Activated B cell treated with CpG ODN at 0.5 μM for 24 hours (primary cell): ENCODE measurements at regions not wholly inside any gene's neighbourhood (a gene's known extent, or its start where the extent isn't known, plus 50 kb on each side); places are given as distances from the start of the nearest gene placed in this dataset.

Experiments used
- ATAC-seq: fragments of 200-7000 bp; cut with Tn5 transposase; one replicate; pipeline ENCODE4 v1.10.0; 2021; ENCODE audit warnings: low read depth, mild to moderate bottlenecking, moderate library complexity
- CTCF ChIA-PET: fragments of 350-600 bp; sonication (Branson Sonifier 250); formaldehyde crosslinking; loops from one replicate; lab custom pipeline; 2021; ENCODE audit warnings: antibody characterized with exemption; lab: Charles Lee
- POLR2A ChIA-PET: fragments of 350-600 bp; sonication (Branson Sonifier 250); formaldehyde crosslinking; loops from one replicate; lab custom pipeline; 2021; ENCODE audit warnings: antibody characterized with exemption; lab: Charles Lee
- DNase-seq: peaks from one replicate; pipeline ENCODE4 v3.0.0; 2022
- H3K27ac Mint-ChIP-seq: one replicate; pipeline ENCODE4 v1.8.0; 2020; ENCODE audit warnings: mixed read lengths
- H3K27me3 Mint-ChIP-seq: one replicate; pipeline ENCODE4 v1.8.0; 2021; ENCODE audit warnings: mixed read lengths
- H3K36me3 Mint-ChIP-seq: one replicate; pipeline ENCODE4 v1.8.0; 2021; ENCODE audit warnings: low read depth, mixed read lengths
- H3K4me1 Mint-ChIP-seq: one replicate; pipeline ENCODE4 v1.8.0; 2021; ENCODE audit warnings: mixed read lengths
- H3K4me3 Mint-ChIP-seq: one replicate; pipeline ENCODE4 v1.8.0; 2020; ENCODE audit warnings: mild to moderate bottlenecking, mixed read lengths
- H3K9me3 Mint-ChIP-seq: one replicate; pipeline ENCODE4 v1.8.0; 2020; ENCODE audit warnings: mixed read lengths
- intact Hi-C: fragments of 100-400 bp; cut with micrococcal nuclease; formaldehyde crosslinking; loops from one replicate; pipeline ENCODE4 v1.15.1; 2024
- TF ChIP-seq, protein P1 (sequence below): fragments of 200-600 bp; IDR thresholded peaks from one replicate; pipeline ENCODE4 v1.8.0; 2022; ENCODE audit warnings: antibody characterized with exemption, mild to moderate bottlenecking

DNA sequence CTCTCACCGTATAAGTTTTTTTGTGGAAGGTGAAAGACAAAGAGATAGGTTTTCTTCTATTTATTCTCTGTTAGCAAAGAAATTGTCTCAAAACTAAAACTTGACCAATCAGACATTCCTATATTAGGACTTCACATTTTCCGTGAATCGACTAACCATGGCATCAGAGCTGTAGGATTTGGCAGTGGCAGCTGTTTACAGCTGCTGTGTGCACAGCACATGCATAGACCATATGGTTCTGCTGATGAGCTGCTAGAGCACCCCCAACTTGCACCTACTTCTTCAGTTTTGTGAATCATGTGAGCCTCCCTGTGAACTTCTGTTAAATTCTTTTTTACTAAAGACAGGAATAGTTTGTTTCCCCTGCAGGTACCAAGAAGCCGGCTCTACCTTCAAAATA is 157.9 kb downstream of the RFX6 start:
- POLR2A ChIA-PET, result no interaction called here
- Mint-ChIP-seq H3K9me3 (no peaks in the 10 kb centered on the region), H3K36me3 (no peaks in the 10 kb centered on the region), H3K27ac (no peak overlapping the region), H3K4me1 (no peaks in the 10 kb centered on the region), H3K4me3 (no peak overlapping the region), H3K27me3 (no peaks in the 10 kb centered on the region)
- ATAC-seq (no peak), DNase-seq (no peak)
- intact Hi-C loops, result no loop called here
- CTCF ChIA-PET, result no interaction called here
- TF ChIP-seq, protein P1, sequence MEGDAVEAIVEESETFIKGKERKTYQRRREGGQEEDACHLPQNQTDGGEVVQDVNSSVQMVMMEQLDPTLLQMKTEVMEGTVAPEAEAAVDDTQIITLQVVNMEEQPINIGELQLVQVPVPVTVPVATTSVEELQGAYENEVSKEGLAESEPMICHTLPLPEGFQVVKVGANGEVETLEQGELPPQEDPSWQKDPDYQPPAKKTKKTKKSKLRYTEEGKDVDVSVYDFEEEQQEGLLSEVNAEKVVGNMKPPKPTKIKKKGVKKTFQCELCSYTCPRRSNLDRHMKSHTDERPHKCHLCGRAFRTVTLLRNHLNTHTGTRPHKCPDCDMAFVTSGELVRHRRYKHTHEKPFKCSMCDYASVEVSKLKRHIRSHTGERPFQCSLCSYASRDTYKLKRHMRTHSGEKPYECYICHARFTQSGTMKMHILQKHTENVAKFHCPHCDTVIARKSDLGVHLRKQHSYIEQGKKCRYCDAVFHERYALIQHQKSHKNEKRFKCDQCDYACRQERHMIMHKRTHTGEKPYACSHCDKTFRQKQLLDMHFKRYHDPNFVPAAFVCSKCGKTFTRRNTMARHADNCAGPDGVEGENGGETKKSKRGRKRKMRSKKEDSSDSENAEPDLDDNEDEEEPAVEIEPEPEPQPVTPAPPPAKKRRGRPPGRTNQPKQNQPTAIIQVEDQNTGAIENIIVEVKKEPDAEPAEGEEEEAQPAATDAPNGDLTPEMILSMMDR, result no peak

DNA sequence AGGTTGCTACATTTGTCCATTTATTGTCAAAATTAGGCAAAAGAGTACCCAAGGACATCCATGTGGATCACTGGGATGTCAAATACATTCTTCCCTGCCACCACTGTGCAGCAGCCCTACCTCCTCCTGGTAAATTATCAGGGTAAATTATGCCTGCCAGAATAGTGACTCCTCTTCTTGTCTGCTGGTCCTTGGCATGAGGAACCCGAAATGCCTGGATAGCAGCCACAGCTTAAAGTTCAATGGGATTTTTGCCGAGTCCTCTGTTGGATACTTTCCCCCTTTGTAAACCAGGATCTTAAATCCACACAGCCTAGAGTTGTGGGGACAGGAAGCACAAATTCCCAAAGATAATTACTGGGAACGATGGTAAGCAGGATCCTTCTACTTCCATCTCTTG is 173.3 kb downstream of the RFX6 start:
- ATAC-seq, result no peak
- no peaks in the 10 kb centered on the region for H3K36me3 Mint-ChIP-seq
- H3K27me3 Mint-ChIP-seq, result no peaks in the 10 kb centered on the region
- TF ChIP-seq, protein P1, result no peak
- DNase-seq, result no peak
- H3K27ac Mint-ChIP-seq, result no peak overlapping the region
- intact Hi-C loops, result no loop called here
- ChIA-PET POLR2A (no interaction called here), CTCF (no interaction called here)
- H3K9me3 Mint-ChIP-seq, result peaks cover 9% of the 10 kb centered on the region
- no peaks in the 10 kb centered on the region for H3K4me1 Mint-ChIP-seq
- no peak overlapping the region for H3K4me3 Mint-ChIP-seq

DNA sequence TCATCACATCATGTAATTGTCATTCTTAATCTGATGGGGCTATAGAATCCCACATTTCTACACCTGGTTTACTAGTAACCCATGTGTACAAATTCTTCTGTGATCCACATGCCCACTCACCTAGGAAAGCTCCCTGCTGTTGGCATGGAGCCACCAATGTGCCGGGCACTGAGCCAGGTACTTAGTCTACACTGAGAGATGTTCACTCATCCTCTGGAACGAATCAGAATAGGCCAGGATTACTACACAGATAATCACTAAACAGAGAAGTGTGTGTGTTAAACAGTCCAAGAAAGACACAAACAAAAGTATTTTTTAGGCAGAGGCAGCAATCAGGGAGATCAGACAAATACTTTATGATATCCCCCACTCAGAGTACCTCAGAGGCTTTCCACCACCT is 193.2 kb upstream of the VGLL2 start:
- CTCF ChIA-PET, result no interaction called here
- DNase-seq (no peak), ATAC-seq (no peak)
- TF ChIP-seq, protein P1, result no peak
- Mint-ChIP-seq H3K4me3 (no peak overlapping the region), H3K27ac (no peak overlapping the region), H3K9me3 (no peaks in the 10 kb centered on the region), H3K27me3 (no peaks in the 10 kb centered on the region), H3K36me3 (no peaks in the 10 kb centered on the region), H3K4me1 (no peaks in the 10 kb centered on the region)
- intact Hi-C loops, result no loop called here
- POLR2A ChIA-PET, result no interaction called here

DNA sequence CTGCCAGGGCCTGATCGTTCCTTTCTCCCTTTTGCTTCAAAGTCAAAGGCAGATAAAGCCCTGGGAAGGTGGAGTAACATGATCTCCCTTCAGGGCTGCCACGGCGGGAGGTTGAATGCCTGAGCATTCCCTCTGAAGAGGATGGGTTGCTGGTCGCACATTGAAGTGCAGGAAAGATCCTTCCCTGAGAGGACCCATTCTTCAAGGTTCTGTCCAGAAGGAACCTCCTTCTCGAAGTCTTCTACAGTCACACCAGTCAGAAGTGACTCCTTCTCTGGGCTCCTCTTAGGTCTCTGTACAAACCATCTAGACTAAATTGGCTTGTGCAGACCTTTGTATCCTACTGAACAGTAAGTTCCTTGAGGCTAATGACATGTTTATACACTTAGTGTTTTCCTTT is 192.6 kb upstream of the VGLL2 start:
- Mint-ChIP-seq H3K36me3 (no peaks in the 10 kb centered on the region), H3K27me3 (no peaks in the 10 kb centered on the region), H3K9me3 (no peaks in the 10 kb centered on the region), H3K4me3 (no peak overlapping the region), H3K27ac (no peak overlapping the region), H3K4me1 (no peaks in the 10 kb centered on the region)
- POLR2A ChIA-PET, result no interaction called here
- ATAC-seq (no peak), DNase-seq (no peak)
- CTCF ChIA-PET, result no interaction called here
- TF ChIP-seq, protein P1, result no peak
- intact Hi-C loops, result no loop called here

DNA sequence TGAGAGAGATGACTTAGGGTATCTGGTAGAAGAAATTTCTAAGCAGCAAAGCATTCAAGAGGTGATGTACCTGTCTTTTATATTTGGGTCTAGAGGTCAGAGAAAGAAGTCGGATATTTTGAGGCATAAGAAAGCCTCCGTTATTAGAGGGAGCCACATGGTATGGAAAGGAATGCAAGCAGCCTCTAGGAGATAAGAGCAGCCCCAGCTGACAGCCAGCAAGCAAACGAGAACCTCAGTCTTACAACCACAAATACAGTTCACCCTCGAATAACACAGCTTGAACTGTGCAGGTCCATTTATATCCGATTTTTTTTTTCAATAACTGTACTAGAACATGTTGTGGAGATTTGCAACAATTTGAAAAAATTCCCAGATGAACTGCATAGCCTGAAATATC is 190.7 kb upstream of the VGLL2 start:
- no peak overlapping the region for H3K4me3 Mint-ChIP-seq
- no peaks in the 10 kb centered on the region for H3K4me1 Mint-ChIP-seq
- H3K9me3 Mint-ChIP-seq, result no peaks in the 10 kb centered on the region
- CTCF ChIA-PET, result no interaction called here
- POLR2A ChIA-PET, result no interaction called here
- H3K27ac Mint-ChIP-seq, result no peak overlapping the region
- TF ChIP-seq, protein P1, result no peak
- DNase-seq, result no peak
- intact Hi-C loops, result no loop called here
- no peak for ATAC-seq
- H3K27me3 Mint-ChIP-seq, result no peaks in the 10 kb centered on the region
- H3K36me3 Mint-ChIP-seq, result no peaks in the 10 kb centered on the region
